ENCODE measurements at regions not wholly inside any gene's neighbourhood (a gene's known extent, or its start where the extent isn't known, plus 50 kb on each side); places are given as distances from the start of the nearest gene placed in this dataset.
"Not testable (repeated sequence)": the region's sequence is repeated elsewhere in the genome, so short reads cannot be mapped to it uniquely, and the experiment has no call there.

DNA sequence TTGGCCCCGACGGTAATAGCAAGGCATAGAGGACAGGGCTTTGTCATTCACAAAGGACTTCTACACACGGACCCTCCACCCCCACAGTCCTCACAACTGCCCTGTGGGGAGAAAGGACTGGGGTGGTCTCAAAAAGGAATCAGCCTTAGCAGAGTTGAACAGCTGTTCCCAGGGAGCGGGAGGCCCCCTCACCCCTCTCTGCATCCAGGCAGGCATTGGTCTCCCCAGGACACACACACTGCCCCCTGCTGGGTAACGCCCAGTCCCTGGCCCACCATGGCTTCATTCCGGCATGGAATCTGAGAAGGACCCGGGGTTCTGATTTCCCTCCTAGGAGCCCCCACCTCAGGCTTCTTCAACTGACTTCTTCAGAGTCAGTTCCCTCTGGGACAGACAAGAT is 73.2 kb downstream of the SPATA31D1 start:
- TF ChIP-seq, protein P1, sequence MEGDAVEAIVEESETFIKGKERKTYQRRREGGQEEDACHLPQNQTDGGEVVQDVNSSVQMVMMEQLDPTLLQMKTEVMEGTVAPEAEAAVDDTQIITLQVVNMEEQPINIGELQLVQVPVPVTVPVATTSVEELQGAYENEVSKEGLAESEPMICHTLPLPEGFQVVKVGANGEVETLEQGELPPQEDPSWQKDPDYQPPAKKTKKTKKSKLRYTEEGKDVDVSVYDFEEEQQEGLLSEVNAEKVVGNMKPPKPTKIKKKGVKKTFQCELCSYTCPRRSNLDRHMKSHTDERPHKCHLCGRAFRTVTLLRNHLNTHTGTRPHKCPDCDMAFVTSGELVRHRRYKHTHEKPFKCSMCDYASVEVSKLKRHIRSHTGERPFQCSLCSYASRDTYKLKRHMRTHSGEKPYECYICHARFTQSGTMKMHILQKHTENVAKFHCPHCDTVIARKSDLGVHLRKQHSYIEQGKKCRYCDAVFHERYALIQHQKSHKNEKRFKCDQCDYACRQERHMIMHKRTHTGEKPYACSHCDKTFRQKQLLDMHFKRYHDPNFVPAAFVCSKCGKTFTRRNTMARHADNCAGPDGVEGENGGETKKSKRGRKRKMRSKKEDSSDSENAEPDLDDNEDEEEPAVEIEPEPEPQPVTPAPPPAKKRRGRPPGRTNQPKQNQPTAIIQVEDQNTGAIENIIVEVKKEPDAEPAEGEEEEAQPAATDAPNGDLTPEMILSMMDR (IDR thresholded peaks at IDR 0.05; ENCODE audit: low read depth, low read length, poor library complexity, severe bottlenecking), result not testable (repeated sequence)
- not testable (repeated sequence) for TF ChIP-seq EZH2phosphoT487 (IDR thresholded peaks at IDR 0.05; ENCODE audit: borderline replicate concordance, low read length)

Data from DOHH2 (cell line).